ENCODE measurements at regions not wholly inside any gene's neighbourhood (a gene's known extent, or its start where the extent isn't known, plus 50 kb on each side); places are given as distances from the start of the nearest gene placed in this dataset.

DNA sequence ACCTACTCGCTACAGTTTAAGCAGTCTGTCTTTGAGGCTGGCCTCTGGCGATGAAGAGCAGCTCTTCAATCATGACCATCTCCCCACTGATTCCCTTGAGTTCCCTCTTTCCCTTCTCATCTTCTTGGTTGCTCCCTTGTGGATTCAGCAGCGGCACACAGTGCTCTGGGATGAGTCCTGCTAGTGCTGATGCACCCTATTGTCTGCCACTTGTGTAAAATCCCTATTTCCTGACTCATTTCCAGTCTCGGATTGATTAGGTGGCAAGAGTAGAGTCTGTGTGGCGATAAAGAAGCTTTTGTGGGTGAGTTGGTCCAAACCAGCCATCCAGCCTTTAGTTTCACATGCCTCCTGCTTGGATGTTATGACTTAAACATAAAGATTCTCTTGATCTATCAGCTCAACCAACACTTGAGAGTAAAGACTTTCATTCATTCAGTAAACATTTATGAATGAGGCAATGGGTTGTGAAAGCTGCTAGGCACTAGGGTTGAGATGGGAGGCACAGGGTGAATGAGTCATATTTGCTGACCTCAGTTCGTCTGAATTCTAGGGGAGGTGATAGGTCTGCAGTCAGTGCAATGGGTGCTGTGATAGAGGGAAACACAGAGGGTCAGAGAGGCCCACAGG, 219.4 kb upstream of the RAG2 start:
- DNase-seq: no peak

DNA sequence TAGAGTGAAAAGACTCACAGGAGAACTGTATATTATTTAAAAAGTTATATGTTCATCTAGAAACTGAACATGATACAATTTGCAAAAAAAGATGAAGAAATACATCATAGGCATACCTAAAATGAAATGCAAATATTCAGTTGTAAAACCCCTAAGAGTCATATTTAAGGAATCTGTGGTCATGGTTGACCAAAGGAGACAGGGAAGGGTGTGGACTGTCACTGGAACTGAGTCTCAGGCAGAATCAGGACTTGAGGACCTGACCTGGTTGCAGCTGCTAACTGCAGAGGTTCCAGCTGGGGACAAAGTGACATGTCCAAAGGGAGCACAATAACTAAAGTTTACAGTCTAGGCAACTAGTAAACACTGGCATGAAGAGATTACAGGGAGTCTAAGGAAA, 211.3 kb upstream of the RAG2 start:
- no peak for DNase-seq

DNA sequence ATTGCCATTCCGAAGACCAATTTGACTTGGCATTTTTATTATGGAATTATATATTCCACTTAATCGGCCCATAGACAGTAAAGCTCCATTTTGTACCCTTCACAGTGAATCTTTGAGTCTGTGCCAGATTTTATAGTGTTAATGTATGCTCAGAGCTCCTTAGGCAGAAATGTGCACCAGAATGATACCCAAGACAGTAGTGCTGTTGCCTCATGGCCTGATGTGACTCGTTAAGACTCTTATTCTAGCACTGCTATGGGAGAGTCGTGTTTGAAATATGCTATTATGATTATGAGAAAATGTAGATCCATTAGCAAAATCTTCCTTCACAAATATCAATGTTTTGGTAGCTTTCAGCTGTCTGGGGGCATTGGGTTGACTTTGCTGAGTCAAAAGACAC, 209.8 kb upstream of the RAG2 start:
- no peak for DNase-seq

DNA sequence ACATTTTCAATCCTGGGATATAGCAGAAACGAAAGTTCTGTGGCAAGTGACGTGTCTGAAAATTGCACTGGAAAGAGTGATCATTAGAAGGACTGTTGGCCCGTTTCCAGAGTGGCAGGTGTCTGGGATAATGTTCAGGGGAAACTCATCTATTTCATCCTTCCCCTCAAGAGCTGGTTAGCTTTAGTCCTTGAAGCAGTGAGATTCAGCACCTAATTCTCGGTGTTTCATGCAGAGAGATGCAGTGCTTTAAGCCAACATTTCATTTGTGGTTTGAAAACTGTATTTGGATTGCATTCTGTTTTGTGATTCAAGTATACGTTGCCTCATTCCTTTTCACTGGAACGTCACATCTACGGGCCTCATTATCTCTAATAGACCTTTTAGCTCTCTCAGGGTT, 205.0 kb upstream of the RAG2 start:
- DNase-seq: peak; percentile 35

DNA sequence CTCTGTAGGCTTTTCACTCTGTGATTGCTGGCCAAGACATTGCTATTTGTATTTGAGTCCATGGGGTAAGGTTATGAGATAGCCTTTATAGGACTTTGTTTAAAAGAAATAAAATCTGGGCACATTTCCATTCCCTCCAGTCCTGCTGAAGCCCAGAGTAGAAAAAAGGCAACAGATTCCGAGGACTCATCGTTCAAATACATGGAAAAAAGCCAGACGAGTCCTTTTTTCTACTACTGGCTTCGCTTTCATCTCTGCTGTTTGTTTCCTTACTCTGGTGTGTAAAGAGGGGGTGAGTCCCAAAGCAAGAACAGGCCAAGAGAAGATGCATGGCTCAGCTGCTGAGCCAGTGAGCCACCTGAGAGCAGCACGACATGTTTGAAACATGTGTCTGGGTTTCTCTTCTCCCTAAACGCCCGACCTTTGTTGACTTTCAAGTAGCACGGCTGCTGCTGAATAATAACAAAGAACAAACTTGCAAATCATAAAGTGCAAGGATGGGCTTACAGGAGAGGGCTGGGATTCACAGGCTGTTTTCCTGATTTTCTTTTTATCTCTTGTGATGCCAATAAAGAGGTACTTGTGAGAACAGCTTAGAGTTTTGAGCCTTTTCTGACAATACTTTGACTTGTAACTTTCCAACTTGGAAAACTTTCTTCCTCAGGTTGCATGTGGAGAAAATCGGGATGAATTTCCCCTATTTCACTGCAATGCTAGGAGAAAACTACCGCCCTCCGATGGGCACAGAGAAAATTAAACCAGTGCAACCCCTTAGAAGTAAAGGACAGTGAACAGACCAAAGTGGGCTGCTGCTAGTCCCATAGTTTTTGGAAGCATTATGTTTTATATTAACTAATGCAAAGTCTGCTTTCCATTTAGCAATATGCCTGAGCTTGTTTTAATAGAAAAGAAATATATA, 195.2 kb upstream of the RAG2 start:
- no peak for DNase-seq

DNA sequence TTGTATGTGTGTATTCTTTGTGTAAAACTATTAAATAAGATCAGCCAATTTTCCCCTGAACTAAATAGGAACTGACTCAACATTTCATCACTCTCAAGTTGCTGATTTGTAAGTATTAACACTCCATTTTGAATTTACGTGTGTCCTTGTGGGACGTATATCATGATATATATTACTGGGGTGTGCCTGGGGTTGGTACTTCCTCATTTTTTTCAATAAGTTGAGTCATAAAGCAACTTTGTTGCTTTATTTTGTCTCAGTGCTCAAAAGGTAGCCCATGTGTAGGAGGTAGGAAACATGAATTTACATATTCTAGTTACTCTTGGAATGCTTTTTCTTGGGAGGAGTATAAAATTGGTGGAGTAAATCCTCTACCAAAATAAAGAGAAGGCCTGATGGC, 193.9 kb upstream of the RAG2 start:
- no peak for DNase-seq

DNA sequence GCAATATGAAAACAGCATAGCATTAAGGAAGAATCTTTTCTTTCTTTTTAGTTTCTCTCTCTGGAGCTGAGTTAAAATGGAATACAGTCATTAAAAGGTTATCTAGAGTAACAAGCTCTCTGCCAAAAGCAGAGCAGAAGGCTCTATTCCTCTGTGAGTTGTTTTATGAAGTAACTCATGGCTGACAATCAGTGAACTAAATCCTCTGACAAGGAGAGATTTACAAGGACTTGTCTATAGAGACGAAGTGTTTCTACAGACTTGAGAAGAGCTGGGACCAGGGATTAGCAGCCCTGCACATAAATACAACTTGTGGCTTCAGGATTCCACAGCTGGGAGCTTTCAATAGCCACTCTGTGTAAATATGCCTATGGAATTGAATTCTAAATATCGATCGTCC, 192.5 kb upstream of the RAG2 start:
- DNase-seq: no peak

DNA sequence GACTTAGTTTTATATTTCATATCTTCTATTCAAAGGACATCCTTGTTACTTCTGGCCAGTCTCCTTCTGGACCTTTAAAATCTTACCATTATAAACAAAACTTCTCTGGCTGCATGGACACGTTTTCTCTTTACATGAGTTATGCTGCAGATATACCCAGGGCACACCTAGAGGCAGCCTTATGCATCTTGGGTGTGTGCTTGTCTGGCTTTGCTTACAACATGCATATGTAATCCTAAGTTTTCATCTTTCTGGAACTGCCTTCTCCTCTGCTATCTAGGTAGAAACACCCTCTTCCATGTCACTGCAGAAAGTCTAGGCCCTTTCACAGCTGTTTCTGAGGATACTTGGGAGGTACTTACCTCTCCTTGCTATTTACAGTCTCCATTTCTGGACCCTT, 185.8 kb upstream of the RAG2 start:
- DNase-seq: no peak

DNA sequence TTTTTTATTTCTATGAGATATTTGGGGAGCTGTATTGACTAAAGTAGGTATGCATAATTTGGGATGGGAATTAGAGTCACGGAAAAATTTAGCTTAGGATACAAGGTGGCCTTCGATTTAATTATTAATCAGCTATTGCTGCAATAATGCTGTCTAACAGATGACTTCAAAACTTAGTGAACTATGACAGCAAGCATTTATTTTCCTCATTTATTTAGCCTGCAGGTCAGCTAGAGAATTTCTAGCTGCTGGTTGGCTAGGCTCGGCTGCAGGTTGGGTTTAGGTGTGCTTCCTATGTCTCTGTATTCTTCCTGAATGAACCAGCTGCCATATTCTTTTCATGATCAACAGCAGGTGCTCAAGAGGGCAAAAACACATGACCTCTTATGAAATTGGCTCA, 181.8 kb upstream of the RAG2 start:
- no peak for DNase-seq

DNA sequence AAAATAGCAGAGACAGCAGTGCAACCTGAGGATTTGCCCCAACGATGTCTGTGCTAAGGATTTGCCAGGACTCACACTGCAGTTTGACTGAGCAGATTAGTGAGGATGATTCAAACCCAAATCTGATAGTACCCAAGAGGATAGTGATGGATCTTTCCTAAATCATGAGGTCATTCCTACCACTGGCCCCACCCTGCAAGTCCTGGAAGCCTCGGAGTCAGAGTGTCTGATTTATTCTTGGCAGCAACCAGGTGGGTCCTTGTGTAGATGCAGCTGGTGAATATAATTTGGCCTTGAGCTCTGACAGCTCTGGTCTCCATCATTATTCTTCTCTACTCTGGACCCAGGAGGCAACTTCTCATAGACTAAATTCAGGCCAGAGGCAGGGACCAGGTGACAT, 179.3 kb upstream of the RAG2 start:
- DNase-seq: no peak

DNA sequence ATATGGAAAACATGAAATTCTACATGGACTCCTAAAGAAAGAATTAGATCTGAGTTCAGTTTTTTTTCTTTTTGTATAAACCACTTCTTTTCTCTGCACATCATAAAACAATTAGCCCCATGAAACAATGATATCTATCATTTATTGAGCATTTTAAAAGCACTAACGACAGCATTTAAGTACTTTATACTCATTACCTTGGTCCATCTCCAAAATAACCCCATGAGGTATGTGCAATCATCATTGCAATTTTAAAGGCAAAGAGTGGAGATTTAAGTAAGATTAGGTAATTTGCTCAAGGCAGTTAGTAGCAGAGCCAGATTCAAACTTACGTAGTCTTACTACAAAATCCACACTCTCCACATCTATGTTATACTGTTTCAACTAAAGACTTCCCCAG, 177.7 kb upstream of the RAG2 start:
- no peak for DNase-seq

DNA sequence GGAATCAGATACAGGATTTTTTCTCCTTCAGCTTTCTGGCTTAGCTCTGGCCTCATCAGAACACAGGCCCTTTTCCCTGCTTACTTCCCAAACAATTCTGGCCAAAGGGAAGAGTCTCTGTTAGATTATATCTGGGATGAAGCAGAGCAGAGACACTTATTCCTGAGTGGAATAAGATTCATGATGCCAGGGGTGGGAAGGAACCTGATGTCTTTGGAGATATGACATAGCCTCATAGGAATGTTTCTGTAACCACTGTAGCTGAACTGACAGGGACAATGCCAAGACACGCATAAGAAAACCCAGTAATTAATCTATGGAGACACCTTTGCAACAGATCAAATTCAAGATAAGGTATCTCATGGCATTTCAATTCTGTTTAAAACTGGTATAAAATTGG, 177.1 kb upstream of the RAG2 start:
- no peak for DNase-seq

DNA sequence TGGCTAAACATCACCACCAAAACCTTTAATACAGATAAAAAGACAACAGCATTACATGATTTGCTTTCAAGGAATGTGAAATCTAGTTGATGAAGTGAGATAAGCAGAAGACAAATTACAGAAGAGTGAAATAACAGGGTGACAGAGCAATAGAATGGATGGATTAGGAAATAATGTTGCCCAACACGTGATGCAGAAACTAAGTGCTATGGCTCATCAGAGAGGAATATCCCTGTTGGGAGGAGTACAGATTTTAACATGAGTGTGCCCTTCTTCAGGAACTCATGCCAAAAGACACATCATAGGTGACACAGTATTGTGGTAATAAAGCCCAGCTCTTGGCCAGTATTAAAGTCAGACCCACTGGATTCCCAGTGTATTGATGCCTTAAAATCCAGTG, 176.6 kb upstream of the RAG2 start:
- DNase-seq: no peak

DNA sequence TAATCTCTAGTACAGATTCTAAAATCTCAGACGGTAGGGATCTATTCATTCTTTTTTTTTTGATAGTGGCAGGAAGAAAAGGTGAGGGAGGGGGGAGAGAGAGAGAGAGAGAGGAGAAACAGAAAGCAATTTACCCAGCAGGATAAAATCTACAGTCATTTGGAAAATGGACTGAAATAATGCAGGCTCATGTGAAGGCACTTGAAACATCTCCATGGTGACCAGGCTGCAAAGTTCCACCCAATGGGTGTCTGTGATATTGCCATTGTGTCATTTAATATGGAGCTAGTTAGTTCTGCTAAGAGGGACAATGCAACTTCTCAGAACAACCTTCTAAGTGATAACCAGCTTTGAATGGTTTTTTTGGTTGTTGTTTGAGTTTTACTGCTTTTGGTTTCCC, 165.2 kb upstream of the RAG2 start:
- DNase-seq: no peak

DNA sequence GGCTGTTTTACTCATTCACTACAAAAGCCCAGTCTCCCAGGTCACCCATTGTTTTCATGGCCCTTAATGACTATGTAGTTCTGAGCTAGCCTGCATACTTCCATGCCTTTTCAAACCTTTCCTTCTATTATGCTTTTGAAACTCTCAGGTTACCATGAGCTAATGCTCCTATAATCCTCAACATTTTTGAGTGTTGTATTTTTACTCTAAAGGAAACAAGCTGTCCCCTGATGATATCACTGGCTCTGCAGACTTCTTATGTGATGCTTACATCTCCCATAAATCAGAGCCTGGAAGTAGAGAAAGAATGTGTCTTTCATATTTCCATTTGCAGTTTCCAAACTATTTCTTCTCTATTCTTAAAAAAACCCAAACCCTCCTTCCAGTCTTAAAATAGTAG, 159.0 kb upstream of the RAG2 start:
- no peak for DNase-seq

DNA sequence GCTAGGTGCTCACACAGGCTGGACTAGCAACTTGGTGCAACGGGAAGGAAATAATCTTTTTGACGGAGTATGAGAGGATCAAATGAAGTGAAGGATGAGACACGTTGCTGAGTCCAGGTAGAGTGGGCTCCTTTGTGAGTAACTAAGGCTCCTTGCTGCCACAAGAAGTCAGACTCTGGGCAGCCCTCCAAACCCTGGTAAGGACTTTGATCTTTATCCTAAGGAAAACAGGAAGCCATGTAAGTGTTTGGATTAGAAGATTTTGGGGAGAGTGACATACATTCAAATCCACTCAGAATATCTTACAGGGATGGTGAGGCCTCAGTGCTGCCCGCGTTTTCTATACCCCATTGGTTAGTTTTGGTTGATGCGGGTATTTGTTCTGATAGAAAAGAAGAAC, 155.9 kb upstream of the RAG2 start:
- DNase-seq: no peak

DNA sequence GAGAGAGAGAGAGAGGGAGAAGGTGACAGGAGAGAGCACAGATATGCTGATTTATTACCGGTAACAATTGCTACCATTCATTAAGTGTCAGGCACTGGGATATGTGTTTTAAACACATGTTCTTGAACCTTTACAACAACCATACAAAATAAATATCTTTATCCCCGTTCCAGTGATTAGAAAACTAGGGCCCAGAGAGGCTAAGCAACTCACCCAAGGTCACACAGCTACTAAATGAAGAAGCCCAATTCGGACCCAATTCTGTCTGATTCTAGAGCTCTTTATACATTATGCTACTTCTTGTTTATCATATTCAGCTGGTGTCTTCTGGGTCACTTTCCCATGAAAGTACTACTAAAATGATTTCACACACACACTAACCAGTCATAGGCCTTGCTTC, 154.0 kb upstream of the RAG2 start:
- DNase-seq: no peak

DNA sequence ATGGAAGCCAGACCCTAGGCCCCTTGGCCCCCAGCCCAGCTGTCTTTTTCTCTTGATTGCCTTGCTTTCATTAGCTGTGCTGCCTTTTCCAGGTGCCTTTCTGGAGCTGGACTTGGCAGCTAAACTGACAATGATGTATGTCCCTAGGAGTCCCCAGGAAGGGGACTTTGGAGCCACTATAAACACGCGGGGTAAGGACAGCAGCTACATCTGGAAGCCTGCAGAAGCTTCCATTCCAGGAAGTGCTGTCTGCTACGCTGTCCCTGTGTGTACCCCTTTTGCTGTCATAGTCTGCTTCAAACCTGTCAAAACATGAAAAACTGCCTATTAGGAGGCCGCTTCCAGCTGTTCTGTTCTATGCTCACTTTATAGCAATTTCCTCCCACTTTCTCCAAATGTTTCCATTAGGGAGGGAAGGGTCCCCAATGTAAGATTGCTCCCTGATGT, 153.3 kb upstream of the RAG2 start:
- no peak for DNase-seq

DNA sequence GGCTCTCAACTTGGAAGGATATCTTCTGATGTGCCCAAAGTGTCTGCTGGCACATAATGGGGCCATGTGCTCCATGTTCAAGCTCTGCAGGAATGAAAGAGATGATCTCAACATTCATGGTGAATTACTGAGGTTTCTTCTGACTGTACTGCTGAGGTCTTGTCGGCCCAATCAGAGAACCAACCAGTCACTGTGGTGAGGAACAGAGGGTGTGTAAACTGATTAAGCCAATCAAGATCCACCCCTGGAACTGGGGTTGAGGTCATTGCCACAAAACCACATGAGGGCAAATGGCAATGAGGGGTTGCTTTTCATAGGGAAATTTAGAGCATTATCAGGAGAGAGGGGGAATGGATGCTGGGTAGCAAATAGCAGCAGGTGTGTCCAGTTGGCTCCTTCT, 152.3 kb upstream of the RAG2 start:
- DNase-seq: no peak

DNA sequence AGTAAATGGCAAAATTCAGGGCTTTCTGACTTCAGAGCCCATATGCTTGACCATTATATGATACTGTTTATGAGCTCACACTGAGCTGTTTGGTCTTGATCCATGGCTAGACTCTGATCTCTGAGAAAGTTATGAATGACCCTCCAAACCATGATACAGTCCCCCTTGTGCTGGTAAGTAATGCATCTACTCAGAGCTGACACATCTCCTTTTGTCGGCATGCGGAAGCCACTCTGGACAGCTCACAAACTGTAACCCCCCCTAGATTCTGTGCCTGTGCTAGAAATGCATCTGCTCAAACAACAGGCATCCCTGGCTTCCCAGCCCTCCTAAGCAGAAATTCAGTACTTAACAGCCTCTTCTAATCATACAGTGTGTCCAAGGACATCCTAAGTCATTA, 150.8 kb upstream of the RAG2 start:
- no peak for DNase-seq

DNA sequence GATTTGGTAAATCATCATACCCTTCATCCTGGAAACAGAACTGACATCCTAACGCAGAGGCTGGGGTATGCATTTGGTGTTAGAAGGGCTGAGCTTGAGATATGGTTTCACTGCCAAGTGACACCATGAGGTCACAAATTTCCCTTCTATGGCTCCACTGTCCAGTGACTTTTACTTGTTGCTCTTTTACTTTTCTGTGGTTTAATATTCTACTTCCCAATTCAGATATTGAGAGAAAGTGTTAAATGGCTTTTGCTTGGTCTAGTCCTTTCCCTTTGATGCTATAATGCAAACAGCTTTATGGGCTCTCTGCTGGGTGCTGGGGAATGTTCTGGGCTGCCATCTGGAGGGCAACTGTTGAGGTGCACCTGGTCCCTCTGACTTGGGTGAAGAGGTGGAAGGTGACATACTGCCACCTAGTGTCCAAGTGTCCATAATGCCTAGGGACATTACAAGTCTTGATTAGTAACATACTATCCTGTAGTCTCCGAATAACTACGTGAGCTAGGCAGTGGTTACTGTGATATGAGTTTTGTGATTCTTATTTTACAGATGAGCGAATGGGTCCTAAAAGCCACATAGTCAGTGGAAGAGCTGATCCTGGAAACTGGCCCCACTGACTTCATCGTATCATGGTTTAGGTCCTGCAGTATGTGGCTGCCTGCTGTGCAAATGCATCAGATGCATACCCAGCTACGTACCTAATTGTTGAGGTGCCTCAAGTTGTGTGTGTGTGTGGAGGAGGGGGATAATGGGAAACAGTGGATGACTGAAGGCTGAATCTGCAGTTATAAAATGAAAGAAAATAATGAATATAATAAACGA, 149.1 kb upstream of the RAG2 start:
- peak; percentile 91 for DNase-seq

DNA sequence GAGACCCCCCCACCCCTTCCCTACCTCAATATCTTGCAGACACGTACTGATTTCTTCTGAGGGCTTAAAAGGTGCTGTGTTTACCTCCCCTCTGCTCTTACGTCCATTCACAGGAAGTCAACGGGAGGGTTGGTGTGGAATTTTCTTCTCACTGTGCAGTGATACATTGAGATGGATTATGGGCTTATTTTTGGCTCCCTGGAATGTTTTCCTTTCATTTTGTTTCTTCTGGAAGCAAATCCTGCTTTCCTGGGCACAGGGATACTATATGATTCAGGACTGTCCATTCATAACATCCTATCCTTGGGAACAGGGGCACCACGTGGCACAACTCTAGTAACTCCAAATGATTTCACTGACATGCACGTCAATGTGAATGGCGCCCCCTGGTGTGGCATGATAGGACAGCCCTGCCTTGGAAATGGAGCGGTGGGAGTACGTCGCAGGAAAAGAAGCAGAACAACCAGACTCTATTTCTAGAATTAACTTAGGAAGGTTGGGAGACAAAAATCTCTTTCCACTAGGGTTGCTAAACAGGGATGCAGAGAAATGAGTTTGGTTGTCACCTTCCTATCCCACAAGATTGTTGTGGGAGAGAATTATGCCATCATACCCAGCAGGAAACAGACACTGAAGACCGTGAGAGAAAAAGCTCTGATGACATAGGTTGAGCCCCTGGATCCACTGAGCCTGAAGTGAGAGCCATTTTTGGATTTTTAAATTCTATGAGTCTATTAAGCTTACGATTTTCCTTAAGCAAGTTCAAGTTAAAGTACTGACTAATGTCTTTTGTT, 146.5 kb upstream of the RAG2 start:
- peak; percentile 72 for DNase-seq

DNA sequence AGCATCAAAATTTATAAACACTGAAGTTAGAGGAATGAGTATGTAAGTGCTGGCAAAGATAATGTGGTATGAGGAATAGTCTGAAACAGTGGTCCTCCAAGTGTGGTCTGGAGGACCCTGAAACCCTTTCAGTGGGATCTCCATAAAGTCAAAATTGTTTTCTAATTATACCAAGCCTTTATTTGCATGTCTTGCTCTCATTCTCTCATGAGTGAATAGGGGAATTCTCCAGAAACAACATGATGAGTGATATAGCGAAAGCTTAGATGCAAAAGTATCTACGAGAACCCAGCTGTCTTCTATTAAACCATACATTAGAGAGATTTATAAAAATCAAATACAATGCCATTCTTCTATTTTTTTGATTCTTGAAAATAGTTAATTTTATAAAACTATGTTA, 145.0 kb upstream of the RAG2 start:
- no peak for DNase-seq
